ENCODE measurements at regions not wholly inside any gene's neighbourhood (a gene's known extent, or its start where the extent isn't known, plus 50 kb on each side); places are given as distances from the start of the nearest gene placed in this dataset.

GRCh38 chr5:27473307-27474046, 435.1 kb upstream of the CDH9 start:
- TF ChIP-seq BACH2 (CRISPR knock-in tag; IDR thresholded peaks at IDR 0.05; ENCODE audit: borderline replicate concordance), result no peak
- TF ChIP-seq CSRNP3 (CRISPR knock-in tag; IDR thresholded peaks at IDR 0.05), result no peak
- no peak for TF ChIP-seq ISL1 (CRISPR knock-in tag; IDR thresholded peaks at IDR 0.05)
- TF ChIP-seq ESRRG (CRISPR knock-in tag; IDR thresholded peaks at IDR 0.05), result no peak

DNA sequence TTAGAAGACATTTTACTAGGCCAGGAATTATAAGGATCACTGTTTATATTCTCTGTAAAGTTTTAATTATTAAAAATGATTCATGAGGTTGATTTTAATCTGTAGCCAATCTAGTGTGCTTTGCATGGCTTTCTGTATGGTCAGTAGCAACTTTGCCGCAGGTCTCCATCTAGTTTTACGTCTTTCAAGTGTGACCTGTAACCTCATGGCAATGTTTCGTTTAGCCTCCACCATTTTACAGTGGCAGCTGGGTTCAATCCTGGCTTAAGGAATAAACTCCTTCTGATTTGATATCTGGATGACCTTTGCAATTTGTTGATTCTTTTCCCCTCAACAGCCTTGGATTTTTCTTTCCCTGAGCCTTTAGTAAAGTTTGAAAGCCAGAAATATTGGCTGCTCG, 434.5 kb upstream of the CDH9 start:
- no peak for ATAC-seq
- TF ChIP-seq TCF4 (CRISPR knock-in tag; IDR thresholded peaks at IDR 0.05; ENCODE audit: borderline replicate concordance), result no peak
- TF ChIP-seq RARB (CRISPR knock-in tag; IDR thresholded peaks at IDR 0.05), result no peak
- TF ChIP-seq CSDC2 (CRISPR knock-in tag; IDR thresholded peaks at IDR 0.05), result no peak
- TF ChIP-seq TSHZ2 (CRISPR knock-in tag; IDR thresholded peaks at IDR 0.05), result no peak
- no peak for TF ChIP-seq ZNF70 (CRISPR knock-in tag; IDR thresholded peaks at IDR 0.05)
- no peak for TF ChIP-seq PPARA (CRISPR knock-in tag; IDR thresholded peaks at IDR 0.05; ENCODE audit: borderline replicate concordance)
- no peak for TF ChIP-seq ISL1 (CRISPR knock-in tag; IDR thresholded peaks at IDR 0.05)
- no peak for TF ChIP-seq ZFP30 (CRISPR knock-in tag; IDR thresholded peaks at IDR 0.05)
- TF ChIP-seq BACH2 (CRISPR knock-in tag; IDR thresholded peaks at IDR 0.05; ENCODE audit: borderline replicate concordance), result no peak

More at GRCh38 chr5:27473307-27474046, 435.1 kb upstream of the CDH9 start:
- ATAC-seq, result no peak

DNA sequence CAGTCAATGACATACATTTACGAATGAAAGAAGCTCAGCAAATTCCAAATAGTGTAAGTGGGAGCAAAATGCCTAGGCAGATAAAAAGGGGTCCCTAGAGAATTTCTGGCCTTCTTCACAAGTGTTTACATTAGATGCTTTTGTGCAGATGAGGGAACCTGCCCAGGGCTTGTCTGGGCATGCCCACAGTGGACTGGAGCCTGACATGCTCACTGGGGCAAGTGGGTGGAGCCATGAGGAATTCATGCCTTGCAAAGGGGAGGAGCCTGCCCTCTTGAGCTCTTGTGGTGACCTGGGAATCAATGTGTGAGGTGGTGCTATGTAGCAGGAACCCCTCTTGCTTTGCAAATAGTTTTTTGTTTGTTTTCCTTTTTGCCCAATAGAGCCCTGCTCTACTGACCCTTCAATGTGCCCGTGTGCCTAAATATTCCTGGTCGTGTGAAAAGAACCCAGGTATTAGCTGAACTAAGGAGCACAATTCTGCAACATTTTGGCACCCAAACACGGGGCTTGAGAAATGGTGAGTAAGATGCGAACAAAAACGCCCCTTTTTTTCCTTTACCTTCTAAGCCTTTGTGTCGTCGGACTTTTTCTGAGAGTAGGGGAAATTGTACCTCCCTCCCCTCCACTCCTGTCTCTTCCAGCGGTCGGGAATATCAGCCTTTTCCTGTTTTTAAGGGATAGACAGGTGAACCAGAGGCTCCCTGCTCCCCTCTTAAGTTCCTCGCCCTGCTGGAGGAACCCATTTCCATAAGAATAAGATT, 433.8 kb upstream of the CDH9 start:
- TF ChIP-seq ESRRG (CRISPR knock-in tag; IDR thresholded peaks at IDR 0.05) (no peak), ZNF565 (CRISPR knock-in tag; conservative IDR thresholded peaks at IDR 0.05; ENCODE audit: low read depth) (no peak), TCF4 (CRISPR knock-in tag; IDR thresholded peaks at IDR 0.05; ENCODE audit: borderline replicate concordance) (no peak), RARB (CRISPR knock-in tag; IDR thresholded peaks at IDR 0.05) (no peak), ZNF8 (CRISPR knock-in tag; IDR thresholded peaks at IDR 0.05) (no peak), BACH2 (CRISPR knock-in tag; IDR thresholded peaks at IDR 0.05; ENCODE audit: borderline replicate concordance) (no peak), ZNF70 (CRISPR knock-in tag; IDR thresholded peaks at IDR 0.05) (no peak), GLIS3 (CRISPR knock-in tag; IDR thresholded peaks at IDR 0.05) (no peak), PPARA (CRISPR knock-in tag; IDR thresholded peaks at IDR 0.05; ENCODE audit: borderline replicate concordance) (no peak), TSHZ2 (CRISPR knock-in tag; IDR thresholded peaks at IDR 0.05) (no peak), SNAI2 (CRISPR knock-in tag; IDR thresholded peaks at IDR 0.05) (no peak), TOX (CRISPR knock-in tag; IDR thresholded peaks at IDR 0.05; ENCODE audit: borderline replicate concordance) (no peak), CSRNP3 (CRISPR knock-in tag; IDR thresholded peaks at IDR 0.05) (no peak), OSR1 (CRISPR knock-in tag; IDR thresholded peaks at IDR 0.05) (no peak), ZFP30 (CRISPR knock-in tag; IDR thresholded peaks at IDR 0.05) (no peak), ZFP3 (CRISPR knock-in tag; IDR thresholded peaks at IDR 0.05) (no peak), POU6F1 (CRISPR knock-in tag; IDR thresholded peaks at IDR 0.05; ENCODE audit: borderline replicate concordance, low read depth) (no peak), ISL1 (CRISPR knock-in tag; IDR thresholded peaks at IDR 0.05) (no peak)
- TF ChIP-seq, protein P1, sequence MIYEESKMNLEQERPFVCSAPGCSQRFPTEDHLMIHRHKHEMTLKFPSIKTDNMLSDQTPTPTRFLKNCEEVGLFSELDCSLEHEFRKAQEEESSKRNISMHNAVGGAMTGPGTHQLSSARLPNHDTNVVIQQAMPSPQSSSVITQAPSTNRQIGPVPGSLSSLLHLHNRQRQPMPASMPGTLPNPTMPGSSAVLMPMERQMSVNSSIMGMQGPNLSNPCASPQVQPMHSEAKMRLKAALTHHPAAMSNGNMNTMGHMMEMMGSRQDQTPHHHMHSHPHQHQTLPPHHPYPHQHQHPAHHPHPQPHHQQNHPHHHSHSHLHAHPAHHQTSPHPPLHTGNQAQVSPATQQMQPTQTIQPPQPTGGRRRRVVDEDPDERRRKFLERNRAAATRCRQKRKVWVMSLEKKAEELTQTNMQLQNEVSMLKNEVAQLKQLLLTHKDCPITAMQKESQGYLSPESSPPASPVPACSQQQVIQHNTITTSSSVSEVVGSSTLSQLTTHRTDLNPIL (CRISPR knock-in tag; IDR thresholded peaks at IDR 0.05; ENCODE audit: low read depth), result no peak
- ATAC-seq, result peak; percentile 42; the same call in 2 of the 3 replicates

Measured in SK-N-SH treated with all-trans-retinoic acid at 6 μM for 48 hours (cell line).